Lower leg skin (tissue), 3 donors: ENCODE measurements at regions not wholly inside any gene's neighbourhood (a gene's known extent, or its start where the extent isn't known, plus 50 kb on each side); places are given as distances from the start of the nearest gene placed in this dataset.

Experiments
- POLR2A ChIP-seq, 2 donors: fragments of 450-650 bp; IDR thresholded peaks; one replicate each; pipeline ENCODE4 v1.6.1; 2016 to 2017; ENCODE audit warnings: antibody characterized with exemption in 2 of 2, mild to moderate bottlenecking in 1 of 2, moderate library complexity in 1 of 2
- TF ChIP-seq, protein P1 (sequence below), 3 donors: fragments of 450-650 bp; IDR thresholded peaks; one replicate each; pipeline ENCODE4 v1.5.1; 2016; ENCODE audit warnings: antibody characterized with exemption in 3 of 3, mild to moderate bottlenecking in 3 of 3, moderate library complexity in 2 of 3

DNA sequence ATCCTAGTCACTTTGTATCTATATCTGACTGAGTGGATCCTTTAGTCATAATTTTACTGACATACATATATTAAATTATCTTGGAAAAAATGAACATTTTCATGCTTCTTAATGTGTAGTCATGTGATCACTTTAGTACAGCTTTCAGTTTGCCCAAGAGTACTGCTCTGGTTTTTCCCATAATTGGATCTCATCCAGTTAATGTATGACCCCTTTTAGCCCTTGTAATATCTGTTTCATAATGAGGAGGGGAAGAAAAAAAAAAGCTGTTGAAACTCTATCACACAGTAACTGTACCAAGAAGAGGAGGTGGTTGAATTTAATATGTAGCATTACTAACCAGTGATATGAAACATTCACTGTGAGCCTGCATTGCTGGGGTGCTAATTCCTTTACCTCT is 328.7 kb downstream of the PTPRC start:
- TF ChIP-seq, protein P1, sequence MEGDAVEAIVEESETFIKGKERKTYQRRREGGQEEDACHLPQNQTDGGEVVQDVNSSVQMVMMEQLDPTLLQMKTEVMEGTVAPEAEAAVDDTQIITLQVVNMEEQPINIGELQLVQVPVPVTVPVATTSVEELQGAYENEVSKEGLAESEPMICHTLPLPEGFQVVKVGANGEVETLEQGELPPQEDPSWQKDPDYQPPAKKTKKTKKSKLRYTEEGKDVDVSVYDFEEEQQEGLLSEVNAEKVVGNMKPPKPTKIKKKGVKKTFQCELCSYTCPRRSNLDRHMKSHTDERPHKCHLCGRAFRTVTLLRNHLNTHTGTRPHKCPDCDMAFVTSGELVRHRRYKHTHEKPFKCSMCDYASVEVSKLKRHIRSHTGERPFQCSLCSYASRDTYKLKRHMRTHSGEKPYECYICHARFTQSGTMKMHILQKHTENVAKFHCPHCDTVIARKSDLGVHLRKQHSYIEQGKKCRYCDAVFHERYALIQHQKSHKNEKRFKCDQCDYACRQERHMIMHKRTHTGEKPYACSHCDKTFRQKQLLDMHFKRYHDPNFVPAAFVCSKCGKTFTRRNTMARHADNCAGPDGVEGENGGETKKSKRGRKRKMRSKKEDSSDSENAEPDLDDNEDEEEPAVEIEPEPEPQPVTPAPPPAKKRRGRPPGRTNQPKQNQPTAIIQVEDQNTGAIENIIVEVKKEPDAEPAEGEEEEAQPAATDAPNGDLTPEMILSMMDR (IDR thresholded peaks at IDR 0.05), result no peak
- no peak for TF ChIP-seq POLR2A (IDR thresholded peaks at IDR 0.05)
